GM23248 (cell line): ENCODE measurements at regions not wholly inside any gene's neighbourhood (a gene's known extent, or its start where the extent isn't known, plus 50 kb on each side); places are given as distances from the start of the nearest gene placed in this dataset.

Experiments used
- DNase-seq: peaks from one replicate; pipeline ENCODE4 v3.0.0-alpha.2; 2015
- H2AFZ ChIP-seq: fragments of 200-600 bp; sonication (generic); 2 replicates; pipeline ENCODE4 v1.6.1; 2016; ENCODE audit warnings: antibody characterized with exemption
- H3F3A ChIP-seq: fragments of 200-600 bp; sonication (generic); 2 replicates; pipeline ENCODE4 v1.6.1; 2016; ENCODE audit warnings: mild to moderate bottlenecking, antibody characterized with exemption, mixed run types; ENCODE audit not compliant: insufficient read depth
- H3K27ac ChIP-seq: fragments of 200-600 bp; sonication (generic); 2 replicates; pipeline ENCODE4 v1.5.1; 2016; ENCODE audit warnings: mild to moderate bottlenecking
- H3K27me3 ChIP-seq: fragments of 200-600 bp; sonication (generic); replicated peaks from 2 replicates; pipeline ENCODE4 v1.6.1; 2016; ENCODE audit warnings: mild to moderate bottlenecking; ENCODE audit not compliant: insufficient read depth
- H3K36me3 ChIP-seq: fragments of 200-600 bp; sonication (generic); 2 replicates; pipeline ENCODE4 v1.6.1; 2016; ENCODE audit warnings: low read depth, mild to moderate bottlenecking
- H3K4me1 ChIP-seq: fragments of 200-600 bp; sonication (generic); 2 replicates; pipeline ENCODE4 v1.6.1; 2016; ENCODE audit warnings: mild to moderate bottlenecking; ENCODE audit not compliant: insufficient read depth
- H3K4me2 ChIP-seq: fragments of 200-600 bp; sonication (generic); one replicate; pipeline ENCODE4 v1.6.1; 2016; ENCODE audit warnings: mild to moderate bottlenecking; ENCODE audit not compliant: unreplicated experiment
- H3K4me3 ChIP-seq: fragments of 200-600 bp; sonication (generic); 2 replicates; pipeline ENCODE4 v1.5.1; 2016; ENCODE audit warnings: mild to moderate bottlenecking
- H3K79me2 ChIP-seq: fragments of 200-600 bp; sonication (generic); 2 replicates; pipeline ENCODE4 v1.6.1; 2016; ENCODE audit warnings: mild to moderate bottlenecking; ENCODE audit not compliant: insufficient read depth
- H3K9ac ChIP-seq: fragments of 200-600 bp; sonication (generic); 2 replicates; pipeline ENCODE4 v1.6.1; 2016; ENCODE audit warnings: mild to moderate bottlenecking
- H3K9me2 ChIP-seq: fragments of 200-600 bp; sonication (generic); 2 replicates; pipeline ENCODE4 v1.6.1; 2016; ENCODE audit warnings: mixed run types, mild to moderate bottlenecking, moderate library complexity; ENCODE audit not compliant: insufficient read depth
- H3K9me3 ChIP-seq: fragments of 200-600 bp; sonication (generic); one replicate; pipeline ENCODE4 v1.6.1; 2017; ENCODE audit warnings: low read depth
- H4K20me1 ChIP-seq: fragments of 200-600 bp; sonication (generic); 2 replicates; pipeline ENCODE4 v1.6.0; 2016; ENCODE audit not compliant: insufficient read depth
- EZH2 ChIP-seq: fragments of 200-600 bp; sonication (generic); IDR thresholded peaks from 2 replicates; pipeline ENCODE4 v1.6.1; 2018; ENCODE audit warnings: antibody characterized with exemption, mild to moderate bottlenecking; ENCODE audit not compliant: insufficient read depth, poor library complexity, severe bottlenecking
- EZH2phosphoT487 ChIP-seq: fragments of 200-600 bp; sonication (generic); IDR thresholded peaks from 2 replicates; pipeline ENCODE4 v1.6.1; 2018; ENCODE audit warnings: antibody characterized with exemption, moderate library complexity, mild to moderate bottlenecking, low read depth; ENCODE audit not compliant: insufficient read depth
- WGBS, 2 experiments: methylation state at CpG; one replicate each; pipeline ENCODE4 v1.1.6; 2015 to 2017; ENCODE audit warnings: low lambda C conversion rate in 2 of 2, low coverage in 1 of 2; ENCODE audit errors: missing lambda C conversion rate in 2 of 2; 5-methylcytosine and 5-hydroxymethylcytosine counted together
- in situ Hi-C: fragments of 300-500 bp; cut with MboI; formaldehyde crosslinking; loops from 2 replicates; pipeline ENCODE4 v1.15.0; 2020

DNA sequence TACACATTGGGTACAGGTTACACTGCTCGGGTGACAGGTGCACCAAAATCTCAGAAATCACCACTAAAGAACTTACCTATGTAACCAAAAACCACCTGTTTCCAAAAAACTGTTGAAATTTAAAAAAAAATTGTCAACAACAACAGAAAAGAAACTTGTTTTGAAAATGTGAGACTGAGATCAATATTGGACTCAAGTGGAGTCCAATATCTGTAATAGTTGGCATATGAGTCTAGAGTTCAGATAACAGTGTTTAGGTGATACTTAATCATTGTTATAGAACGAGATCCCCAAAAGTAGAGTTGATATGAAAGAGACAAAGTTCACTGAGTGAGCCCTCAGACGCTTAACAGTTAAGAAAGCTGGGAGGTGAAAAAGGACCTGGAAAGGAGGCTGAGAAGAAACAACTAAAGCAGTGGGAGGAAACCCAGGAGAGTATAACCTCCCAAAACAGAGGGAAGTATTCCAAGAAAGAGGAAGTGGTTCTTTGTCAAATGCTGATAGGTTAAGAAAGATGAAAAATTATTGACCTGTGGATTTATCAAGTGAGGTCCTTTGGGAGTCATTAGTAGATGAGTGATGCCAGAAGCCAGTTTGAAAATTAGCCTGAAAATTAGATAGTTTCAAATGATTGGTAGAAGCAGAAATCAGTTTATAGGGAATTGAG lies 388.6 kb upstream of the DPH6 start:
- Histone ChIP-seq H3F3A (no peaks in the 10 kb centered on the region), H3K27ac (no peak overlapping the region), H3K79me2 (no peaks in the 10 kb centered on the region), H3K4me1 (no peaks in the 10 kb centered on the region), H3K36me3 (no peaks in the 10 kb centered on the region), H3K27me3 (no peaks in the 10 kb centered on the region), H3K9me2 (no peaks in the 10 kb centered on the region), H3K9ac (no peak overlapping the region), H3K4me3 (no peak overlapping the region), H2AFZ (no peak overlapping the region), H3K9me3 (no peaks in the 10 kb centered on the region), H4K20me1 (no peaks in the 10 kb centered on the region), H3K4me2 (no peak overlapping the region)
- no peak for DNase-seq
- 48 to 66% methylated on average over 3 of the region's 3 CpGs for WGBS, 2 experiments
- TF ChIP-seq EZH2 (no peak), EZH2phosphoT487 (no peak)
- in situ Hi-C loops: no loop called here

GRCh38 chr15:35936284-35936683 lies 390.3 kb upstream of the DPH6 start:
- H2AFZ ChIP-seq: no peak overlapping the region
- H3K27me3 ChIP-seq: no peaks in the 10 kb centered on the region
- TF ChIP-seq EZH2phosphoT487: no peak
- no peak for TF ChIP-seq EZH2
- H3K4me2 ChIP-seq: no peak overlapping the region
- H3K9me2 ChIP-seq: no peaks in the 10 kb centered on the region
- no peak for DNase-seq
- H3K4me3 ChIP-seq: no peak overlapping the region
- H3K36me3 ChIP-seq: no peaks in the 10 kb centered on the region
- in situ Hi-C loops: no loop called here
- H3K9me3 ChIP-seq: no peaks in the 10 kb centered on the region
- no peaks in the 10 kb centered on the region for H3K4me1 ChIP-seq
- H3K79me2 ChIP-seq: no peaks in the 10 kb centered on the region
- WGBS, 2 experiments: 75 to 92% methylated on average over 2 of the region's 2 CpGs
- H4K20me1 ChIP-seq: no peaks in the 10 kb centered on the region
- H3F3A ChIP-seq: no peaks in the 10 kb centered on the region
- no peak overlapping the region for H3K27ac ChIP-seq
- H3K9ac ChIP-seq: no peak overlapping the region

GRCh38 chr15:35937380-35937779 lies 391.4 kb upstream of the DPH6 start:
- Histone ChIP-seq H3K4me3 (no peak overlapping the region), H3K79me2 (no peaks in the 10 kb centered on the region), H3K27me3 (no peaks in the 10 kb centered on the region), H3K4me2 (no peak overlapping the region), H3K4me1 (no peaks in the 10 kb centered on the region), H2AFZ (no peak overlapping the region), H4K20me1 (no peaks in the 10 kb centered on the region), H3K36me3 (no peaks in the 10 kb centered on the region), H3K9me2 (no peaks in the 10 kb centered on the region), H3K9ac (no peak overlapping the region), H3K27ac (no peak overlapping the region), H3F3A (no peaks in the 10 kb centered on the region), H3K9me3 (no peaks in the 10 kb centered on the region)
- TF ChIP-seq EZH2phosphoT487 (no peak), EZH2 (no peak)
- no peak for DNase-seq
- WGBS, 2 experiments: 50 to 64% methylated on average over 1 of the region's 1 CpG
- in situ Hi-C loops: no loop called here

GRCh38 chr15:35944945-35945585 lies 399.1 kb upstream of the DPH6 start:
- H3K4me2 ChIP-seq: no peak overlapping the region
- TF ChIP-seq EZH2phosphoT487 (no peak), EZH2 (no peak)
- in situ Hi-C loops: no loop called here
- no peaks in the 10 kb centered on the region for H3K36me3 ChIP-seq
- H3K9me2 ChIP-seq: no peaks in the 10 kb centered on the region
- H3K79me2 ChIP-seq: no peaks in the 10 kb centered on the region
- no peaks in the 10 kb centered on the region for H3K27me3 ChIP-seq
- no peak overlapping the region for H3K9ac ChIP-seq
- H3K9me3 ChIP-seq: no peaks in the 10 kb centered on the region
- no peaks in the 10 kb centered on the region for H4K20me1 ChIP-seq
- H3K27ac ChIP-seq: no peak overlapping the region
- H3K4me3 ChIP-seq: no peak overlapping the region
- no peak for DNase-seq
- 0 out of 2 replicates have a peak overlapping the region, but pooled peaks have one; percentile 13 for H2AFZ ChIP-seq
- 19 to 22% methylated on average over 8 of the region's 8 CpGs for WGBS, 2 experiments
- H3F3A ChIP-seq: no peaks in the 10 kb centered on the region
- H3K4me1 ChIP-seq: no peaks in the 10 kb centered on the region
